ENCODE measurements at regions not wholly inside any gene's neighbourhood (a gene's known extent, or its start where the extent isn't known, plus 50 kb on each side); places are given as distances from the start of the nearest gene placed in this dataset.

DNA sequence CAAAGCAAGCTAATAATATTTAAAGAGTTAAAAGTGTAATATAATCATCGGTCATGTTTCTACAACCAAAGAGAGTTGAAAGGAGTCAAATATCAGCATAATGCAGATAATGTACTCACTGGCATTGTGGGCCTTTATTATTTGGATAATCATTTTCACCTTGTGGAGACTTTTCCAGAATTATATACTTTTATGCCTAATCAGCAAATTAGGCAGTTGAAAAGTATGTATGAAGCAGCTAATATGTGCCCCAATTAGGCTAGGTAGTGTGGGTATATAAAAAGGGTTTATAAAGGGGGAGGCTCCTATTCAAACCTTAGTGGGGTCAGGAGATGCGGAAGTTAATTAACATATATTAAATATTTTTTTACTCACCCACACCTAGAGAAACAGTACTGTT is 102.8 kb upstream of the HNRNPU start:
- H3K79me2 ChIP-seq (ENCODE audit: control insufficient read depth, insufficient read depth, low read length), result peaks cover 2% of the 10 kb centered on the region; the same call in 1 of the 2 replicates
- H3K4me2 ChIP-seq (ENCODE audit: control insufficient read depth, insufficient read depth), result no peak overlapping the region
- SMC1A ChIA-PET (ENCODE audit: uncharacterized antibody, unreplicated experiment), result no interaction called here
- RAD21 ChIA-PET (ENCODE audit: unreplicated experiment), result interaction anchor here (0.7 to 1.9 kb wide), 2 partner anchors 27 to 166 kb away, joined by 3 to 5 read pairs; no protein-coding TSS in a partner anchor
- H3K27me3 ChIP-seq (replicated peaks in 1 of 2; ENCODE audit: control insufficient read depth in 2 of 2, insufficient read depth in 2 of 2, low read length in 1 of 2), result no peaks in the 10 kb centered on the region
- DNase-seq (ENCODE audit: low read depth, low spot score), result no peak
- CTCF ChIA-PET, result interaction anchor here (1.0 kb wide), 1 partner anchor 26 kb away, joined by 3 read pairs; no protein-coding TSS in a partner anchor
- H3K4me3 ChIP-seq, result no peak overlapping the region
- H3K4me1 ChIP-seq (ENCODE audit: control insufficient read depth, insufficient read depth, low read length), result peaks cover 7% of the 10 kb centered on the region; the same call in 1 of the 2 replicates
- H2AFZ ChIP-seq (ENCODE audit: control insufficient read depth, low read depth, low read length), result no peak overlapping the region
- TF ChIP-seq WRNIP1 (IDR thresholded peaks at IDR 0.05; ENCODE audit: borderline replicate concordance, low read depth, low read length), result no peak
- TF ChIP-seq, protein P1, sequence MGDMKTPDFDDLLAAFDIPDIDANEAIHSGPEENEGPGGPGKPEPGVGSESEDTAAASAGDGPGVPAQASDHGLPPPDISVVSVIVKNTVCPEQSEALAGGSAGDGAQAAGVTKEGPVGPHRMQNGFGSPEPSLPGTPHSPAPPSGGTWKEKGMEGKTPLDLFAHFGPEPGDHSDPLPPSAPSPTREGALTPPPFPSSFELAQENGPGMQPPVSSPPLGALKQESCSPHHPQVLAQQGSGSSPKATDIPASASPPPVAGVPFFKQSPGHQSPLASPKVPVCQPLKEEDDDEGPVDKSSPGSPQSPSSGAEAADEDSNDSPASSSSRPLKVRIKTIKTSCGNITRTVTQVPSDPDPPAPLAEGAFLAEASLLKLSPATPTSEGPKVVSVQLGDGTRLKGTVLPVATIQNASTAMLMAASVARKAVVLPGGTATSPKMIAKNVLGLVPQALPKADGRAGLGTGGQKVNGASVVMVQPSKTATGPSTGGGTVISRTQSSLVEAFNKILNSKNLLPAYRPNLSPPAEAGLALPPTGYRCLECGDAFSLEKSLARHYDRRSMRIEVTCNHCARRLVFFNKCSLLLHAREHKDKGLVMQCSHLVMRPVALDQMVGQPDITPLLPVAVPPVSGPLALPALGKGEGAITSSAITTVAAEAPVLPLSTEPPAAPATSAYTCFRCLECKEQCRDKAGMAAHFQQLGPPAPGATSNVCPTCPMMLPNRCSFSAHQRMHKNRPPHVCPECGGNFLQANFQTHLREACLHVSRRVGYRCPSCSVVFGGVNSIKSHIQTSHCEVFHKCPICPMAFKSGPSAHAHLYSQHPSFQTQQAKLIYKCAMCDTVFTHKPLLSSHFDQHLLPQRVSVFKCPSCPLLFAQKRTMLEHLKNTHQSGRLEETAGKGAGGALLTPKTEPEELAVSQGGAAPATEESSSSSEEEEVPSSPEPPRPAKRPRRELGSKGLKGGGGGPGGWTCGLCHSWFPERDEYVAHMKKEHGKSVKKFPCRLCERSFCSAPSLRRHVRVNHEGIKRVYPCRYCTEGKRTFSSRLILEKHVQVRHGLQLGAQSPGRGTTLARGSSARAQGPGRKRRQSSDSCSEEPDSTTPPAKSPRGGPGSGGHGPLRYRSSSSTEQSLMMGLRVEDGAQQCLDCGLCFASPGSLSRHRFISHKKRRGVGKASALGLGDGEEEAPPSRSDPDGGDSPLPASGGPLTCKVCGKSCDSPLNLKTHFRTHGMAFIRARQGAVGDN (IDR thresholded peaks at IDR 0.05), result no peak
- TF ChIP-seq STAT3 (IDR thresholded peaks at IDR 0.05; ENCODE audit: low read depth, low read length), result no peak
- no peaks in the 10 kb centered on the region for H3K9me3 ChIP-seq (replicated peaks; ENCODE audit: control insufficient read depth, insufficient read depth, low read length)
- no peak overlapping the region for H3K9ac ChIP-seq (ENCODE audit: control insufficient read depth, insufficient read depth, low read length)
- in situ Hi-C loops (cut with MboI) (loop anchor here (5.0 kb wide), 1 partner anchor 105 kb away; the partner anchor contains the start of gene HNRNPU), intact Hi-C loops (cut with micrococcal nuclease; ENCODE audit: unreplicated experiment) (no loop called here)
- POLR2A ChIA-PET, result interaction anchor here (1.4 kb wide), 1 partner anchor 8 kb away, joined by 4 read pairs; no protein-coding TSS in a partner anchor
- H3K36me3 ChIP-seq (ENCODE audit: control insufficient read depth in 2 of 2, insufficient read depth in 2 of 2, low read length in 1 of 2), result no peaks in the 10 kb centered on the region
- 98% methylated on average over 2 of the region's 2 CpGs for WGBS (ENCODE audit: insufficient coverage, insufficient replicate concordance, low lambda C conversion rate, missing lambda C conversion rate)
- H4K20me1 ChIP-seq (ENCODE audit: control insufficient read depth, insufficient read depth), result no peaks in the 10 kb centered on the region
- no peak overlapping the region for H3K27ac ChIP-seq (ENCODE audit: control insufficient read depth, insufficient read depth)
- BruUV-seq (replicated peaks), result no TSS peak
- no peak for ATAC-seq
- FAIRE-seq, result no peak
